ENCODE measurements at regions not wholly inside any gene's neighbourhood (a gene's known extent, or its start where the extent isn't known, plus 50 kb on each side); places are given as distances from the start of the nearest gene placed in this dataset.

DNA sequence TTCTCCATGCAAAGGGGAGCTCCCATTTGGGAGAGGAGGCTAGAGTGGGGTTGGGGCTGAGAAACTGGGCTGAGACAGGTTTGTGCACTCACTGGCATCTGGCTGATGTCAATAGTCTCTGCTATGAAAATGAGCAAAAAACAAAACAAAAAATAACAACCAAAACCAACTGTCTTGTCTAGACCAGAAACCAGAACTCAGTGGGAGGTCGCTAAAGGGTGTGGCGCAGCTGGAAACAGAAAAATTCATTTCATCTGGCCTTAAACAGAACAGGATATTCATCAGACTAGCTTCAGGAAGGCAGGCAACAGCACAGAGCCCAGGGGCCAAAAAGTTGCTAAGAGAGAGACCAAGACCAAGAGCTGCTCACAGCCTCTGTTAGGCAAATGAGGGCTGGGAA lies 126.1 kb downstream of the THNSL2 start:
- POLR2A ChIA-PET, result no interaction called here
- CTCF ChIA-PET, result no interaction called here

DNA sequence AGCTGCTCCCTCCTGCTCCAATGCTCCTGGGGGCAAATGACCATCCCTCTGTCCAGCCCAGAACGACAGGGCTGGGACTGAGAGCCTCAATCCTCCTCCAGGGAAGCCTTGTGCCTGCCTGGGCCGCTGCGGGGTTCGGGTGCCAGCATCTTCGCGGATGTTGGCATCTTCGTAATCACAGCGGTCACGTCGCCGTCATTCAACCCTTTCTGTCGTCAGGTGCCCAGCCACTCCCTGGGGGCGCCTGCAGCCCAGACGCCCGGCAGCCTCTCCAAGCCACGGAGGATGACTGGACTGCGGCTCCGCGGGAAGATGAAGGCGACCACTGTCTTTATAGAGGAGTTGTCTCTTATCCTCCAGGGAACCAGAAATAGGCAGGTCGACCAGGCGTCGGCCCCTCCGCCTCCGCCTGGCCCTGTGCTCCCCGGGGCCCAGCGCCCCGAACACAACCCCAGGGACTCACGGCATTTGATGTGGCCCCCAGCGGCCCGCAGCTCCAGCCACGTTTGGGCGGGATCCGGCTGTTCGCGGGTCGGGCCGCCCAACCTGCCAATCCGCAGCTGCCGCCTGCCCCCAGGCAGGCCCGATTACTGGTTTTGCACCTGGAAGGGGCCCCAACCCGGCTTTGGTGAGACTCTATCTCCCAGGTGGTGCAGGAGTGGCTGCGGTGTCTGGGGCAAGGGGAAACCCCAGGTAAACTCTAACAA lies 113.9 kb downstream of the THNSL2 start:
- ChIA-PET CTCF (no interaction called here), POLR2A (no interaction called here)

DNA sequence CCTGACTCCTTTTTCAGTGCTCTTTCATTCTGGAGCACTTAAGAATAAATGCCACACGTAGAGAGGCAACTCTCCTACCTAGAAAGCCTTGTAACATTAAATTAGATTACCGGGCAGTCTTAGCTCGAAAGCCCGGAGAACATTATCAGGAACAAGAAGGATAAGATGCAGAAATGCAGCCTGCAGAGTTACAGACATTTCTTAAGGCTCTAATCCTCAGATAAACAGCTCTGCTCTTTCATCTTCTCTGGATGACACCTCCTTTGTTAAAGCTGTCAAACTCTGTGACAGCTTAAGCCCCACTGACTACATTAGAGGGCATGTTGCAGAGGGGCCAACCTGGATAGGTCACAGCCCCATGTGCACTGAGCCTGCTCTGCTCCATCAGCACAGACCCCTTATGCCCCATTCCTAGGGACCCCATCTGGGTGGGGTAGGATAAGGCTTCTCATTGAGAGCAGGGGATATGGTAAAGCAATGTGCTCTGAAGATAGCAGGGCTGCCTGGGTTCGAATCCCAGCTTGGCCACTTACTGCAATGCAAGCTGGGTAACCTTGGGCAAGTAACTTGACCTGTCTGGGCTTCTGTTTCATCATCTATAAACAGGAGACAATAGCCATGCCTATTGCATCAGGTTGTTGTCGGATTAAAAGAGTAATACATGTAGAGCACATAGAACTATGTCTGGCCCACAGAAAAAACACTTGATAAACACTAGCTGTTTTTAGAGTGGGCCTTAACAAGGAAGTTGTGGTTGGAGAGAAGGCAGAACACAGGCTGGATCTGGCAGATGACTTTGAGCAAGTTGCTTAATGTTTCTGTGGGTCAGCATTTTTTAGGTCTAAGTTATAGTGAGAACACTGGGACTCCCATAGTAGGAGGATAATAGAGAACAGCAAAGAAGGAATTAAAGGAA lies 111.4 kb downstream of the THNSL2 start:
- ChIA-PET CTCF (no interaction called here), POLR2A (no interaction called here)

DNA sequence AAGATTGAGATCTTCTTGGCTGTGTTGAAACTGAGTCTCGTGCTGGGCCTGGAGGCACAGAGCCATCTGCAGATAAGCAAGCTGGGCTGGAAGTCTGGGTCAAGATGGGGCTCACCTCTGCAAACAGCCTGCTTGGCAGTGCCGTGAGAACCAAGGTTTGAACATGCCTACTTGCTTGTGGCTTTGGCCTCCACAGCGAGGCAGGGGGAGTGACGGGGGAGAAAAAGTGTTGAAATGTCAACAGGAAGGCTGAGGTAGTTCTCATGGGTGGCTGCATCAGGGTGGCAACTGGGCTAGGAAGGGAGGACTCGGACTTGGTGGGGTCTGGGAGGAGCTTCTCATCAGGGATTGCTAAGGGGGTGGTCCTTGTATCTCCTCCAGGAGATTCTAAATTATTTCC lies 99.7 kb downstream of the THNSL2 start:
- CTCF ChIA-PET, result no interaction called here

DNA sequence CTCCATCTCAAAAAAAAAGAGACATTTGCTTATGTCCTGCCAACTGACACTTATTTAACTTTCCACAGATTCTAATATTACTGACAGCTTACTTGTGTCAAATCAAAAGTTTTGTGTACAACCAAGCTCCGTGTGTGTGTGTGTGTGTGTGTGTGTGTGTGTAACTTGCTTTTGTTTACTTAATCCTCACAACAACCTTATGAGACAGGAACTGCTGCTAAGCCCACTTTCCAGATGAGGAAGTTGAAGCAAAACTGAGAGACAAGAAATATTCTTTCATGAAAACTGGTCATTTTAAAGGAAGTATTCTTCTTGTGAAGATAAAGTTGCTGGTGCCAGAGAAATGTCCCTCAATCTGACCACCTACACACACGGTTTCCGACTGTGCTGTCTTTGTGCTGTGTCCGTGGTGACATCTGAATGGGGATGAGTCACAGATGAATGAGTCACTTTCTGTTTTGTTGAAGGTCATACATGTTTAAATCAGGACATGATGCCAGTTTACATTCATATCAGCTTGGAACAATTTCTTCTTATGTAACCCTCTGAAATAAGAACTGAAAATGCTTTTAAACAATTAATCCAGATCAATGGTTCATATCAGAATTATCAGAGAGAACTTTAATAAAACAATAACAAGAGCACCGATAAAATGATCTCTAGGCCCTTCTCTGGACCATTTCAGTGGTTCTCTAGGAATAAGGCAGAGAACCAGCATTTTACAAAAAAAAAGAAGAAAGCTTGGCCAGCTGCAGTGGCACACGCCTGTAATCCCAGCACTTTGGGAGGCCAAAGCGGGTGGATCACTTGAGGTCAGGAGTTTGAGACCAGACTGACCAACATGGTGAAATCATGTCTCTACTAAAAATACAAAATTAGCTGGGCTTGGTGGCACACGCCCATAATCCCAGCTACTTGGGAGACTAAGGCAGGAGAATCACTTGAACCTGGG lies 95.5 kb downstream of the THNSL2 start:
- CTCF ChIA-PET, result no interaction called here

More for the DNA sequence above, 99.7 kb downstream of the THNSL2 start:
- POLR2A ChIA-PET, result no interaction called here

DNA sequence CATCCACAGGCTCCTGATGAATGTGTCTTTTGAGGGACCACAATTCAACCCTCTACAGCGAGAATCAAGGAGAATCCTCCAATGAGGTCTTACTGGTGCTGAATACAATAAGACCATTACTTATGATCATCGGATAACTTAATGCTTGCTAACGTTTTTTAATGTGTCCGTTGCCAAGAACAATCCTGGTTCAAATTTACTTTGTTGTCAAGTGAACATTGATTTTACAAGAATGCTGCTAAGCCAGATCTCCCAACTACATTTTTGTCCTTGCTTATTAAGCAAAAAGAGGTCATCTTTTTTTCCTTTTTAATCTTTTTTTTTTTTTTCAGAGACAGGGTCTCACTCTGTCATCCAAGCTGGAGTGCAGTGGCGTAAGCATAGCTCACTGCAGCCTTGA lies 93.7 kb downstream of the THNSL2 start:
- CTCF ChIA-PET, result no interaction called here
- POLR2A ChIA-PET, result no interaction called here

More for the DNA sequence above, 95.5 kb downstream of the THNSL2 start:
- POLR2A ChIA-PET, result no interaction called here

DNA sequence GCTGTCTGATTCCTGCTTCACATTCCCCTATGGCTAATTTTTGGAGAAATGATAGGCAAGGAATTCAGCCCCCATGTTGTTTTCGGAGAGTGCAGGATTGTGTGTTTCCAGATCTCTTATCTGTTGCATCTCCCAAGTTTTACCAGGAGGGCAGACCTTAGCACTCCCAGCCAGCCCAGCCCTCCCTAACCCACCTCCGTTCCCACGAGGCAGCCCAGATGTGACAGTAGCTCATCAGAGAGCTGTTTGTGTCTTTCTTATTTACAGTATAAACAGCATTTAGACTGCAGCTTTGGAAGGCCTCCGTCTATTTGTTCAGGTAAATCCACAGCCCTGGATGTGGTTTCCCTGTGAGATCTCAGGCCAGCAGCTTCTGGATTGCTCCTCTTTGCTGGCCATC lies 91.6 kb downstream of the THNSL2 start:
- POLR2A ChIA-PET, result no interaction called here
- CTCF ChIA-PET, result no interaction called here

DNA sequence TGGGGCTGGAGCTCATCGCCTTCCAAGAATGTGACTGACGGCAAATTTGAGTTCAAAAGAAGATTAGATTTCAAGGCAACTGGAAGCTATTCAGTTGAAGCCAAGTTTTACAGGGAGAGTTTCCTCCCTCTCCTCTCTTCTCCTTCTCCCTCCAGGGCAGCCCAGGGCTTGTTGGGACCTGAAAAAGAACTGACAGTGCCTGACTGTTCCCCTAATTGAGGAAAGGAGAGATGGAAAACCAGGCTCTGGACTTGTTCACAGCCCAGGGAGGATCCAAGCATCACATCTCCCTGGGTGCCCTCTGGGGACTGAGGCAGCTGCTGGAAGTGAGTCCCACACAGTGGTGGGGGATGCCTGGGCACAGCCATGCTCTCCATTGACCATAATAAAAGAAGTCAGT lies 88.1 kb downstream of the THNSL2 start:
- ChIA-PET CTCF (no interaction called here), POLR2A (interaction anchor here (0.6 kb wide), 1 partner anchor 162 kb away, joined by 7 read pairs; no protein-coding TSS in a partner anchor)

DNA sequence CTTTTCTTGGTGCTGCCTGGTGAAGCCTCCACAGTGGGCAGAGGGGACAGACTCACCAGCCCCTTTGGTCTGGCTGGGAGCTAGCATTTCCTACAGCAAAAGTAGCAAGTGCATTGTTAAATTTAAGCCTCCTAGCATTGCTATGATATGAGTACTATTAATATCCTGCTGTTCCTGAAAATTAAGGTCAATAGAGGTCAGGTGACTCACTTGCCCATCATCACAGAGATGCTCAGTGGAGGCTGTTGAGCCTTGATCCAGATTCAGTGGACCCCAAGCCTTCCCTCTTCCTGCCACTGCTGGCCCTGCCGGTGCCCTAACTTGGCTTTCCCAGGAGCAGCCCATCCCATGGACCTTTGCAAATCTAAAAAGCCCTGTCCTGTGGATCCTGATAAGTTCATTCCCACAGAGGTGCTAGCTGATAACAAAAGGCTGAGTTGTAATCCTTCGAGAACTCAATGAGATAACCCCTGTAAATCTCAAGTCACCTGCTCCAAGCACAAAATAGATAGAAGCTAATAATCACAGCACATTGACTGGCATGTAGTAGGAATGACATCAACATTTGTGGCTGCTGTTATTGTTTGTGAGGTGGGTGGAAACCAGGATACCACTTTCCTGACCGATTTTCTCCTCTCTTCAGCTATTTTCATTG lies 84.4 kb downstream of the THNSL2 start:
- CTCF ChIA-PET, result no interaction called here
- POLR2A ChIA-PET, result no interaction called here

DNA sequence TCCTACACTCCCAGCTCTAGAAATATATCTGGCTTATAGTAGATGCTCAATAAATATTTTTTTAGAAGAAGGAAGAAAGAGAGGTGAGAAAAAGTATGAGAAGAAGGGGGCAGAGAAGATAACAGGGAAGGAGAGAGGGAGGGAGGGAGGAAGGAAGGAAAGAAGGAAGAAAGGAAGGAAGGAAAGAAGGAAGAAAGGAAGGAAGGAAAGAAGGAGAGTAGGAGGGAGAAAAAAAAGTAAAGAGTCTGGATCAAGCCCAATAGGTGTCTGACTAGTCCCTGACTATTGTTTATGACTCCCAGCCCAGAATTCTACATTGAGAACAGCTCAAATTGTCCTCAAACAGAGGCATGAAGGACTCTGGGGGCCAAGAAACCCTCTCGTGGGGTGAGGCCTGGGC lies 83.9 kb downstream of the THNSL2 start:
- ChIA-PET CTCF (no interaction called here), POLR2A (no interaction called here)

DNA sequence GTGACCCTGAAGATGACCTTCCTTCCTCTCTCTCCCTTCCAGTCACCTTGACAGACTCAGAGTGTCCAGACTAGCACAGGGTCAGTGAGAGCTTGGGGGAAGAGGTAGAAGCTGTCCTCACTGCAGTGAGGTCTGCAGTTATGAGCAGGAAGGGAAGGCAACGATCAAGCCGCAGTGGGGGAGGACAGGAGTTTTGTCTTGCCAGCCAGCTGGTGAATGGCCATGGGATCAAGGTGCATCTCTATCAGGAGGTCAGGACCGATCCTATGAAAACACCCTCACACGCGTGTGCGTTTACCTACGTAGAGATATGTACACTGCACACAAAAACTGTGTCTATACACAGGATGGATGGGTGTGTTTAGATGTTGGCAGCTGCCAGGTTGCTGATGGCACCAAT lies 83.2 kb downstream of the THNSL2 start:
- ChIA-PET POLR2A (no interaction called here), CTCF (no interaction called here)

DNA sequence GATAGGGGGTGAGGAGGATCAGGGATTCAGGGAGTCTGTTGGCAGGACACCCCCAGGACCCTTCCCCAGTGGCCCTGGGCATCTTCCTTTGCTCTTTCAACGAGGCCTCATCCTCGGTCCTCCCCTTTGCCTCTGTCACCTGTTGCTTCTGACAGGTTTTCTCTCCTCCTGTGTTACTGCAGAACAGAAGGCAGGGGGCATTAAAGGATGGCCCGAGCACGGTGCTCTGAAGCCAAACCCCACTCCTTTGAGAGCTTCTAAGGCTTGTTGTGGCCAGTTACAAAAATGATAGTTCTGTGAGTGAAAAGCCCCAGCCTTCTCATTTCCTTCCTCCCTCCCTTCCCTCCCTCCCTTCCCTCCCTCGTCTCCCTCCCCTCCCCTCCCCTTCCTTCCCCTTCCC lies 82.5 kb downstream of the THNSL2 start:
- ChIA-PET POLR2A (no interaction called here), CTCF (no interaction called here)

DNA sequence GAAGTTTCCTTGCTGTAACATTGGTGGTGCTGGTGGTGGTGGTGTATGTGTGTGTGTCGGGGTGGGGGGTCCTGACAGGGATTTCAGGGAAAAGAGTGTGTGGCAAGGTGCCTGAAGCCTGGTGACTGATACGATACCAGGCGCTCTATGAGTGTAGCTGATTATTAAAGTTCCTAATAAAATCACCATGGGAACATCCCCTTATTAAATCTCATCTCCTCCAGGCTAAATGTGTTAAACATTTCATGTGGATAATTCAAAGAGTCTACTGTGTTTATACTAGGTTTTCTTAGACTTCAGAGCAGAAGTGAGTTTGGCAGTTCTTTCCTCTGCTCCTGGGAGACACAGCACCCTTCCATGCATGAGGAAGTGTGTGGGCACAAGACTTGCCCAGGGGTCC lies 82.0 kb downstream of the THNSL2 start:
- CTCF ChIA-PET, result no interaction called here
- POLR2A ChIA-PET, result no interaction called here

DNA sequence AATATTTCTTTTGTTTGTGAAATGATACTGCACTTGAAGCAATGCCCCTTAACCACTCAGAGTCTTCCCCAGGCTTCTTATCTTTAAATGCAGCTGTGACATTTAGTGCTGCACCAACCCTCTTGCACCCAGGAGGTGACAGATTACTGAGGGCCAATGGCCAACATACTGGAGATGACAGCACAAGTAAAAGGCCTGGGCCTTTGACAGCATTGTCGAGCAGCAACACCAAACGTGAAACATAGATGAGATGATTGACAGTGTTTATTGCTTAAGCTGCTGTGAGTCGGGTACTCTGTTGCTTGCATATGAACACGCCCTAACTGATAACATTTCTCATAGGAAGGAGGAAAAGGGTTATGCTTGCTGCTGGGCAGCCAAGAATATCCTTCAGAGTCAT lies 80.3 kb downstream of the THNSL2 start:
- ChIA-PET CTCF (no interaction called here), POLR2A (no interaction called here)

DNA sequence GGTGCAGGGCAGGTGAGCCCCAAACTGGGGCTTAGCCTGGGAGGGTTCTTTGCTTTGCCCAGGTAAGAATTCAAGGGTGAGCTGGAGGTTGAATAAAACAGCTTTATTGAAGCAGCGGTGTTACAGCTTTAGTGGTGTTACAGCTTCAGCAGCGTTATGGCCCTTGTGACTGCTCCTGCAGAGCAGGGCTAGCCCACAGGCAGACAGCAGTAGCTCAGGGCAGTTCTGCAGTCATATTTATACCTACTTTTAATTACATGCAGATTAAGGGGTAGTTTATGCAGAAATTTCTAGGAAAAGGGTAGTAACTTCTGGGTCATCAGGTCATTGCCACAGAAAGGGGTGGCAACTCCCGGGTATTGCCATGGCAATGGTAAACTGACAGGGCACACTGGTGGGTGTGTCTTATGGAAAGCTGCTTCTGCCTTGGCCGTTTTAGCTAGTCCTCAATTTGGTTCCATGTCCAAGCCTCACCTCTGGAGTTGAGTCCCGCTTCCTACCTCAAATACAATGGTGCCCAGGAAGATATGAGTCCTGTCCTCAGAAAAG lies 78.2 kb downstream of the THNSL2 start:
- CTCF ChIA-PET, result no interaction called here

DNA sequence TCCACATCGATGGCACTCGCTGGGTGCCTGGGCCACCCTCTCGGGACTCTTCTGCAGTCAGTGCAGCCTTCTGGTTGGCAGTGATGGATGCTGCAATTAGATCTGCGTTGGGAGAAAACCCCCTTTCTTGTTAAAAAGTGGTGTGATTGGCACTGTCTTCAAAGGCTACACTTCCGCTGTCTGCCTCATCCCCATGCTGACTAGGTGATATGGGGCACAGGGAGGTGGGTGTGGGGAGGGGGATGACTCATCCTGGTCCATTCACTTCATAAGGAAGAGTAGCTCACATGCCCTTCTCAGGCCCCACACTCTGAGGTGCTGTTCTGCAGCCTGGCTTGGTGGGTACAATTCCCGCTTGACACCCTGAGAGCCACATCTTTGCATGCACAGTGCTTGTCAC lies 77.4 kb downstream of the THNSL2 start:
- CTCF ChIA-PET, result no interaction called here
- POLR2A ChIA-PET, result no interaction called here

More for the DNA sequence above, 78.2 kb downstream of the THNSL2 start:
- POLR2A ChIA-PET, result interaction anchor here (1.1 kb wide), 1 partner anchor 11 kb away, joined by 3 read pairs; no protein-coding TSS in a partner anchor

DNA sequence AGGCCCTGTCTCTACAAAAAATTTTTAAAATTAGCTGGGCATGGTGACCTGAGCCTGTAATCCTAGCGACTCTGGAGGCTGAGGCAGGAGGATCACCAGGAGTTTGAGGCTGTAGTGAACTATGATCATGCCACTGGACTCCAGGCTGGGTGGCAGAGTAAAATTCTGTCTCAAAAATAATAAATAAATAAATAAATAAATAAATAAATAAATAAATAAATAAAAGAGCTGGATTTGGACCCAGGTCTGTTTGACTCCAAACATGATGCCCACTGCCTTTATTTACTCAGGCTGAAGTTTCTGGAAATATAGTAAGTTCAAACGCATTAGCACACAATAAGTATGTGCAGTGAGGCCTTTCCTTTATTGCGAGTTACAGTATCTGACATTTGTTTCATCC lies 75.0 kb downstream of the THNSL2 start:
- CTCF ChIA-PET, result no interaction called here
- POLR2A ChIA-PET, result no interaction called here

DNA sequence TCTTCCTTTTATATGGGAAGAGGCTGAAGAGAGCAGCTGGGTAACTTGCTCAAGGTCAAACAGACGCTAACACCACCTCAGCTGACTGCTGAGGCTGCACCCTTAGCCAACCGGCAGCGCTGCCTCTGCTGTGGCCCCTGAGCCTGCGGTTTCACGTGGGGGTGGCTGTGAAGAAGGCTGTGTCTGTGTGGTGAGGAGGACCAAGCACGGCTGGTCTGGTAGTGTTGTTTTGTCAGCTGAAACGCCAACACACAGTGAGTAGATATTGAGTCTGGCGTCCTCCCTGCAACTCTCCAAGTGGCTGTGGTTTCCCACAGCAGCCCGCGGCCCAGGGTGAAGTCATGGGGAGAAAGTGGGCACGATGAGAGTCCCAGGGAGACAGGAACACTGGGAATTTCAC lies 69.6 kb downstream of the THNSL2 start:
- POLR2A ChIA-PET, result no interaction called here
- CTCF ChIA-PET, result no interaction called here

DNA sequence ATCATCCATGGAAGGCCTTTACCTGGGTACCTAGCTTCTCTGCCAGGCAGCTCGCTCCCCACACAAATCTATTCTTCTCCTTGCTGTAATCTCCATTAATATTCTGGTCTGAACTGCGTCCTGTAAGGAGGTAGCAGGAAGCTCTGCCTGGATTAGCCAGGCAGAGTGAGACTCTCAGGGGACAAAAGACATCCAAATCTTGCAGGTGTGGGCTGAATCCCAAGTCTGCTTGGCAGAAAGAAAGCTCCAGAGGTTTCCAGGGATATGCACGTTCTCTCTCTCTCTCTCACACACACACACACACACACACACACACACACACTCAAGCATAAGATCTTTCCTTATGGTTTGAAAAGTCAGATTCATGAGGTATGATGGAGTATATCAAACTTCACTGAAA lies 66.5 kb downstream of the THNSL2 start:
- CTCF ChIA-PET, result no interaction called here

More for the DNA sequence above, 66.5 kb downstream of the THNSL2 start:
- POLR2A ChIA-PET, result interaction anchor here (0.6 kb wide), 1 partner anchor 12 kb away, joined by 3 read pairs; no protein-coding TSS in a partner anchor
